NCI-H1105 (cell line): ENCODE measurements at regions not wholly inside any gene's neighbourhood (a gene's known extent, or its start where the extent isn't known, plus 50 kb on each side); places are given as distances from the start of the nearest gene placed in this dataset.

Experiments
- DNase-seq: peaks from one replicate; lab custom pipeline; 2025; lab: John Stamatoyannopoulos, UW

DNA sequence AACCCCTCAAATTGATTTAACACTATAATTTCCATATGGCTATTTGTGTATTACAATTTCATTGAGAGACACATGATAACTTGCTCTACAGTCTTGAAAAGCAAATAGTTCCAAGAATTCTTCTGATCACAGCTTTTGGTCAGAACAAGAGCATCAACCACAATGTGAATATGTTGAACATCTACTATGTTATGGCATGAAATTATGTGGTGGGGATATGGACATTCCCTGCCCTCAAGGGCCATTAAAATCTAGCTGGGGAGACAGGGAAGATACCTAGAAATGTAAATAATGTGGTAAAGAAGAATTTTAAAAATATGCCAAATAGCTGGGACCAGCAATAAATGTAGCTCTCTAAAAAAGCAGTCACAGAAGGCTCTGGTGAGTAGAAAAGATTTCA, 262.2 kb downstream of the FZD1 start:
- no peak for DNase-seq

DNA sequence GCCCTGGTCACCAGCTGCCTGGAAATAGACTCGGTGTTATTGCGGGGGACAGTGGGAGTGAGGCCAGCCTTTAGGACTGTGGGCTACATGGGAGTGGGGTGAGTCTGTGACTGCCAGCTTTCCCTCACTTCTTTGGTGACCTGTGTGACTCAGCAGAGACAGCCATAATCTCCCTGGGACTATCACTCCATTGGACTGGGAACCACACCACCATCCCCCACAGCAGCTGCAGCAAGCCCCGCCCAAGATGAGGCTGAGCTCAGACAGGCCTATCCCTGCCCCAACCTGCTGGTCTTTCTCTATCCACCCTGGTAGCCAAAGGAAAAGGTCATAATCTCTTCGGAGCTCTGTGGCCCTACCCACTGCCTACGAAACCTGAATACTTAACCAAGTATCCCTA, 263.2 kb downstream of the FZD1 start:
- DNase-seq, result no peak

GRCh38 chr7:91533996-91534395, 269.8 kb downstream of the FZD1 start:
- DNase-seq, result no peak

GRCh38 chr7:91537260-91538152, 273.3 kb downstream of the FZD1 start:
- DNase-seq, result no peak

DNA sequence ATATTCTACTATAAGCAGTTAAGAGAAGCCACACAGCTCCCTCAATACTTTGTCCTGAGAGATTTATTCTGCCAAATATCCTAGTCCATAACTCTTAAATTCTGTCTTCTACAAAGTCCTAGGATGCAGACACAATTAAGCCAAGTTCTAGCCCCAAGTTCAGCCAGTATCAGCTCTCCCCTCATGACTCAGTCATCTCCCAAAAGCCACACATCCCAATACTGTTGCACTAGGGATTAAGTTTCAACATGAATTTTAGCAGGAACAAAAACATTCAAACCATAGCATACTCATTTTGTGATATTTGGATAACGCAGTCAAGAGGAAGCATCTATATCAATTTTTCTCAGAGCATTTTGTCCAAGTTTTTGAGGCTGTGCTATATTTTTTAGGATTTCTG, 277.4 kb downstream of the FZD1 start:
- DNase-seq, result no peak

- DNase-seq, result no peak
Measured at GRCh38 chr7:91543646-91544045, 279.4 kb downstream of the FZD1 start.

- no peak for DNase-seq
Measured at GRCh38 chr7:91549878-91550277, 285.6 kb downstream of the FZD1 start.

DNA sequence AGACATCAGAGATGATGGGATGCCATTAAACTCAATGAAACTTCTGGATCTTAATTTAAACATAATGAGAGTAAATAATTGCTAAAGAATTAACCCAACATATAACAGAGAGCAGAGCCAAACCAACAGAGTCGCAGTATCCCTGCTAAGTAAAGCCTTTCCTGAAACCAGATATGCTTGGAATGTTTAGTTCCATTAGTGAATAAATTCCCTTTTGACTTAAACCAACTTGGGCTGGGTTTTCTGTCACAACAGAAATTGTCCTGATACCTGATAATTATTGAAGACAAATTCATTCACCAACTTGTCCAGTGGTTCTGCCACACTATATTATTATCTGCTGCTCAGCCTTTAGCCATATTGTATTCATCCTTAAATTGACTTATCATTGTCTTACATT, 286.7 kb downstream of the FZD1 start:
- DNase-seq, result no peak

DNA sequence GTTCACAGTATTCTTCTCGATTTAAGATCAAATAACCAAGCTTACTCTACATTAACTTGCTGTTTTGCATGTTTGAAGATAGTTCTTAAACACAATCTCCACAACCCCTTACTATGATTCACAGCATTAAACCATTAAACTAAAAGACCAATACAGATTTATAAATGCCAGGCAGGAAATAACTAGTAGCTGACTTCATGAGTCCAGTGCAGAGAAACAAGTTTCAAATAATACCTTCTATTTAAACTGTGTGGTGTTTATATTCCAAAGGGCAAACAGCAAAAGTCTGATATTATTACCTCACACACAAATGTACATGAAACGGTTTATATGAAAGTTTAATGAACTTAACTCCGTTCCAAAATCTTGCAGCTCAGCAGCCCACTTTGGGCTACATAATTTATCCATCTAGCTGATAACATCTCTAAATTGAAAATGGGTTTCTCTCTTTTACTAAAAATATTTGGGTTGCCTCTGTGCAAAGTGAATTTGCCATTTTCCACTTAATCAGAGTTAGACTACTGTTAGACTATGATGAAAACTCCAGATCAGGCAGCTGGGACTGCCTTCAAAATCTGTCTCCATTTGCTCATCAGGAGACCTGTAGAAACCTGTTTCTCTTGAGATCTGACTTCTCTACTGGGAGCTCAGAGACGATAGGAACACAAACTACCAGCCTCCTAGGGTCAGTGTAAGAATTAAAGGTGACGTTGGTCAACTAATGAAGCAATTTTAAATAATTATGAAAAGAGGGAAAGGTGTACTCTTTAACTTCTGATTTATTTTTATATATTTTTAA, 287.3 kb downstream of the FZD1 start:
- DNase-seq, result no peak

- DNase-seq, result no peak
Measured at GRCh38 chr7:91553410-91553895, 289.2 kb downstream of the FZD1 start.

DNA sequence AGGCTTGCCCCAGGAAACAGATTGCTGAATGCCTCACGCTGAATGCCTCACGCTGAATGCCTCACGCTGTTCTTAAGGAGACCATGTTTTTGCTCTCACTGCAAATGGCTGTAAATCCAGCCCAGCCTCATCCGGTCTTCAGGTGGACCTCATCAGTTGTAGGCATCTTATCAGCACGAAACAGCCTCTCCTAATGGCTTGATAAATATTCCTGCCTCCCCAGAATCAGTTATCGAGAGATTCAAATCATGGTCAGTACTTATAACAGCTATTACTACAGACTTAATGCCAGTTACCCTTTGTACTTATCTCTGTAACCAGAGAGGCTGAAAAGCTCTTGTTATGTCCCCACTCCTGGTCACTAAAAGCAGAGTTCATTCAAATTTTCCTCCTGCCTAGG, 290.6 kb downstream of the FZD1 start:
- no peak for DNase-seq

- no peak for DNase-seq
Measured at GRCh38 chr7:91556239-91556638, 292.0 kb downstream of the FZD1 start.

GRCh38 chr7:91556956-91557650, 292.9 kb downstream of the FZD1 start:
- peak; percentile 39 for DNase-seq

- no peak for DNase-seq
Measured at GRCh38 chr7:91557789-91558404, 293.7 kb downstream of the FZD1 start.

- DNase-seq, result no peak
Measured at GRCh38 chr7:91559947-91560346, 295.7 kb downstream of the FZD1 start.

DNA sequence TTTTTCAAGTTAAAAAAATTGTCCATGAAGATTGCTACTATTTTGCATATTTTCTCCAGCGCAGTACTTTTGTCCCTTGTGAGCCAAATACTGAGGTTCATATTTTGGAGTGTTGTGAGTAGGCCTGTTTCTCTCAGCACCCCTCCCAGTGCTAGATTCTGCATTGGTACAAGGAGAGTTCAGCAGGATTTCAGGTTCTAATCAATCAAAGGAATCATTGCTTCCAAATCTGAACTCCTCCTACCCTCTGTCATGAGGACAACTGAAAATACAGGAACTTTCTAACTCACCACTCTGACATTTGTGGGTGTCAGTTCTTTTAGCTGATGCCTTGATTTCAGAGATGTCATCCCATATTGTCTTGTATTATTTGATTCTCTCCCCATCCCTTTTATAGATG, 299.9 kb downstream of the FZD1 start:
- no peak for DNase-seq

DNA sequence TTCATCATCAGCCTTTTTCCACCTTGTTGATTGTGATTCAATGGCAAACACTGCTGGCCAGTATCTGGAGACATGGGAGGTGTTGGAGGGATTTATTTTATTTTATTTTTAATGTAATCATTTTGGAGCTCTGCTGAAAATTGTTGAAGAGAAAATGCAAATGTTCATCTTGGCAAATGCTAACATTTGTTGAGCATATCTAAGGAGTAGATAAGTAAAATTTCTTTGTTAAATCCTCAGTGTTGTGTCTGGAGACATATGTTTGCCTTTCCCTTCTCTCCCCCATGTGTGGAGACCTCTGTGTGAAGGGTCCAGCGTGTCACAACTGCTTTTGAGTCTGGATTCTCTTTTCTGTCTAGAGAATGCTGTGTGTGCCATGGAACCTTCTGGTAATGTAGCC, 300.3 kb downstream of the FZD1 start:
- no peak for DNase-seq

GRCh38 chr7:91565499-91566401, 301.5 kb downstream of the FZD1 start:
- DNase-seq, result no peak

DNA sequence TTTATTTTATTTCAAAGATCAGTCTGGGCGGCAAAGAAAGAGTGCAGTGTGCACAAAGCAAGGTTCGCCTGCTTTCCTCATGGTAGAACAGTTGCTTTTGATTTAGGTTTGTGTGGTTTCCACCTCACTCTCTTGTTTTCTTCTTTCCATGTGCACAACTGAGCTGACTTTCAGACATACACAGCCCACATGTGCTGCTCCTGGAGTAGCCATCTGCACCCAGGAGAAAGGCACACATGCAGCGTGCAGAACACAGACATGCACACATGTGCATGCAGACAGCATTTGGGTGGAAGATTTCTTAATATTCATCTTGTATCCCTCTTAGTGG, 302.1 kb downstream of the FZD1 start:
- no peak for DNase-seq

- no peak for DNase-seq
Measured at GRCh38 chr7:91567081-91568012, 303.1 kb downstream of the FZD1 start.
